ENCODE measurements at regions not wholly inside any gene's neighbourhood (a gene's known extent, or its start where the extent isn't known, plus 50 kb on each side); places are given as distances from the start of the nearest gene placed in this dataset.
"Not testable (repeated sequence)": the region's sequence is repeated elsewhere in the genome, so short reads cannot be mapped to it uniquely, and the experiment has no call there.

DNA sequence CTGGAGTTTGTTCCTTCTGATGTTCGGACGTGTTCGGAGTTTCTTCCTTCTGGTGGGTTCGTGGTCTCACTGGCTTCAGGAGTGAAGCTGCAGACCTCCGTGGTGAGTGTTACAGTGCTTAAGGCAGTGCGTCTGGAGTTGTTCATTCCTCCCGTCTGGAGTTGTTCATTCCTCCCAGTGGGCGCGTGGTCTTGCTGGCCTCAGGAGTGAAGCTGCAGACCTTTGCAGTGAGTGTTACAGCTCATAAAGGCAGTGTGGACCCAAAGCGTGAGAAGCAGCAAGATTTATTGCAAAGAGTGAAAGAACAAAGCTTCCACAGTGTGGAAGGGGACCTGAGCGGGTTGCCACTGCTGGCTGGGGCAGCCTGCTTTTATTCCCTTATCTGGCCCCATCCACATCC, 63.4 kb upstream of the DDHD1 start:
- not testable (repeated sequence) for H3K4me1 ChIP-seq (replicated peaks in 1 of 4; ENCODE audit: control insufficient read depth in 3 of 4, insufficient read depth in 4 of 4, low read length in 3 of 4); H3K4me2 ChIP-seq (ENCODE audit: insufficient read depth in 1 of 2, low read depth in 2 of 2, low read length in 2 of 2); H2BK20ac ChIP-seq (ENCODE audit: low read length); H4K8ac ChIP-seq (ENCODE audit: extremely low read depth, insufficient read depth, low read length); H3K27me3 ChIP-seq (replicated peaks in 1 of 4; ENCODE audit: control insufficient read depth in 3 of 4, extremely low read depth in 1 of 4, insufficient read depth in 3 of 4, low read length in 3 of 4); H2BK120ac ChIP-seq (replicated peaks; ENCODE audit: low read depth, low read length); H3K36me3 ChIP-seq (ENCODE audit: control insufficient read depth in 2 of 4, insufficient read depth in 4 of 4, low read length in 3 of 4); H3K9me3 ChIP-seq (ENCODE audit: insufficient read depth in 2 of 2, low read depth in 1 of 2, low read length in 1 of 2); H3K79me2 ChIP-seq (ENCODE audit: control insufficient read depth in 1 of 2, insufficient read depth in 2 of 2, low read length in 2 of 2); H3K9ac ChIP-seq (replicated peaks in 1 of 4; ENCODE audit: extremely low read depth in 1 of 4, low read depth in 3 of 4, low read length in 3 of 4); H3K56ac ChIP-seq (replicated peaks; ENCODE audit: insufficient read length, low read depth, low read length); H4K20me1 ChIP-seq (replicated peaks in 1 of 2; ENCODE audit: control insufficient read depth in 1 of 2, insufficient read depth in 2 of 2, low read length in 2 of 2); H4K5ac ChIP-seq (ENCODE audit: insufficient read length, low read depth, low read length); H3K14ac ChIP-seq (ENCODE audit: insufficient read length); H2AK5ac ChIP-seq (ENCODE audit: low read depth, low read length); H3K27ac ChIP-seq (ENCODE audit: low read depth, low read length); H4K91ac ChIP-seq (replicated peaks; ENCODE audit: insufficient read length, low read length); H2BK5ac ChIP-seq (ENCODE audit: low read depth, low read length); H3K23ac ChIP-seq (ENCODE audit: insufficient read length); H3K4ac ChIP-seq (replicated peaks; ENCODE audit: insufficient read length, low read depth, low read length); H2AFZ ChIP-seq (ENCODE audit: low read length); FAIRE-seq; H3K4me3 ChIP-seq (ENCODE audit: extremely low read depth in 1 of 4, insufficient read depth in 2 of 4, low read depth in 3 of 4, low read length in 4 of 4); H3K79me1 ChIP-seq (ENCODE audit: low read depth, low read length); H2BK12ac ChIP-seq (ENCODE audit: low read depth, low read length); H3K23me2 ChIP-seq (ENCODE audit: low read depth, low read length); DNase-seq (ENCODE audit: low read depth in 1 of 2, low spot score in 2 of 2); H2BK15ac ChIP-seq (ENCODE audit: low read length); H3K18ac ChIP-seq (ENCODE audit: extremely low read depth, low read length)
- ChIA-PET POLR2A (ENCODE audit: partially characterized antibody) (interaction anchor here (1.6 kb wide), 1 partner anchor 64 kb away, joined by 7 read pairs; the partner anchor contains the start of gene DDHD1), CTCF (ENCODE audit: partially characterized antibody) (interaction anchor here (0.7 to 1.6 kb wide), 4 partner anchors 64 to 146 kb away, joined by 3 to 9 read pairs (median 3); partner anchors contain the start of gene DDHD1)
- 96% methylated on average over 11 of the region's 11 CpGs; no CpG with 5 or more reads in 1 of the 2 experiments for whole genome bisulfite sequencing, 2 experiments (ENCODE audit: extremely low coverage in 1 of 2, insufficient coverage in 1 of 2, insufficient read length in 1 of 2, insufficient replicate concordance in 2 of 2, low coverage in 1 of 2, low lambda C conversion rate in 2 of 2, missing lambda C conversion rate in 1 of 2)

Data from H1 (cell line).